ENCODE measurements at regions not wholly inside any gene's neighbourhood (a gene's known extent, or its start where the extent isn't known, plus 50 kb on each side); places are given as distances from the start of the nearest gene placed in this dataset.

DNA sequence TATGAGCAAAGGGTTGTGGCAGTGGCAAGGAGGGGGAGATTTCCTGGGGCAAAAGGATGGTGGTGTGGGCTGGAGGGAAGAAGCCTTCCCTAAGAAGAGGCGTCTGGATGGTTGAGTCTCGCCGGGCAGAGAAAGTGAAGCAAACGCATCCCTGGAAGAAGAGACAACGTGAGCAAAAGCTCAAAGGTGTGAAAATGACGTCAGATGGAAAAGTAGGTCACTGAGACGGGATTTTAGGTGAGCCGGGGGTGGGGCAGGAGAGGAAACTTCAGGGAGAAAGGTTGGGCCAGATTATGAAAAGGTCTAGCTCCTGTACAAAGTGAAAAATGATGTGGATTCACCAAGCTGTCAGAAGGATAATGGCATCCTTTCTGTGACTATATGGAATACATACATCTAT is 95.3 kb upstream of the KCNE2 start:
- H3K9me3 ChIP-seq (ENCODE audit: control insufficient read depth, insufficient read depth, low read depth, low read length), result no peaks in the 10 kb centered on the region
- BruUV-seq (replicated peaks), result no TSS peak
- no peaks in the 10 kb centered on the region for H3K27me3 ChIP-seq (ENCODE audit: control insufficient read depth, insufficient read depth, low read length)
- no peak overlapping the region for H3K27ac ChIP-seq (ENCODE audit: low read length)
- no peak for ATAC-seq
- no peak overlapping the region for H3K4me3 ChIP-seq (ENCODE audit: low read depth in 2 of 2, low read length in 2 of 2)
- intact Hi-C loops (cut with micrococcal nuclease; ENCODE audit: unreplicated experiment), result no loop called here
- CTCF ChIA-PET, result no interaction called here
- DNase-seq (ENCODE audit: low read depth, low spot score), result no peak
- POLR2A ChIA-PET, result interaction anchor here (0.6 kb wide), 1 partner anchor 50 kb away, joined by 4 read pairs; no protein-coding TSS in a partner anchor
- in situ Hi-C loops (cut with HindIII; ENCODE audit: low pct_unique_long_range_greater_than_20kb, low sequenced_read_pairs), result no loop called here
- H3K4me1 ChIP-seq (ENCODE audit: control insufficient read depth, insufficient read depth, low read length), result no peaks in the 10 kb centered on the region
- no peaks in the 10 kb centered on the region for H3K36me3 ChIP-seq (ENCODE audit: control insufficient read depth, insufficient read depth, low read length)
- TF ChIP-seq, protein P1, sequence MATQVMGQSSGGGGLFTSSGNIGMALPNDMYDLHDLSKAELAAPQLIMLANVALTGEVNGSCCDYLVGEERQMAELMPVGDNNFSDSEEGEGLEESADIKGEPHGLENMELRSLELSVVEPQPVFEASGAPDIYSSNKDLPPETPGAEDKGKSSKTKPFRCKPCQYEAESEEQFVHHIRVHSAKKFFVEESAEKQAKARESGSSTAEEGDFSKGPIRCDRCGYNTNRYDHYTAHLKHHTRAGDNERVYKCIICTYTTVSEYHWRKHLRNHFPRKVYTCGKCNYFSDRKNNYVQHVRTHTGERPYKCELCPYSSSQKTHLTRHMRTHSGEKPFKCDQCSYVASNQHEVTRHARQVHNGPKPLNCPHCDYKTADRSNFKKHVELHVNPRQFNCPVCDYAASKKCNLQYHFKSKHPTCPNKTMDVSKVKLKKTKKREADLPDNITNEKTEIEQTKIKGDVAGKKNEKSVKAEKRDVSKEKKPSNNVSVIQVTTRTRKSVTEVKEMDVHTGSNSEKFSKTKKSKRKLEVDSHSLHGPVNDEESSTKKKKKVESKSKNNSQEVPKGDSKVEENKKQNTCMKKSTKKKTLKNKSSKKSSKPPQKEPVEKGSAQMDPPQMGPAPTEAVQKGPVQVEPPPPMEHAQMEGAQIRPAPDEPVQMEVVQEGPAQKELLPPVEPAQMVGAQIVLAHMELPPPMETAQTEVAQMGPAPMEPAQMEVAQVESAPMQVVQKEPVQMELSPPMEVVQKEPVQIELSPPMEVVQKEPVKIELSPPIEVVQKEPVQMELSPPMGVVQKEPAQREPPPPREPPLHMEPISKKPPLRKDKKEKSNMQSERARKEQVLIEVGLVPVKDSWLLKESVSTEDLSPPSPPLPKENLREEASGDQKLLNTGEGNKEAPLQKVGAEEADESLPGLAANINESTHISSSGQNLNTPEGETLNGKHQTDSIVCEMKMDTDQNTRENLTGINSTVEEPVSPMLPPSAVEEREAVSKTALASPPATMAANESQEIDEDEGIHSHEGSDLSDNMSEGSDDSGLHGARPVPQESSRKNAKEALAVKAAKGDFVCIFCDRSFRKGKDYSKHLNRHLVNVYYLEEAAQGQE (IDR thresholded peaks at IDR 0.05; ENCODE audit: insufficient read depth in 1 of 2, low read depth in 2 of 2, low read length in 1 of 2), result no peak
- TF ChIP-seq SIN3A (IDR thresholded peaks at IDR 0.05; ENCODE audit: borderline replicate concordance, insufficient read depth, low read depth, low read length) (no peak), POLR2AphosphoS5 (IDR thresholded peaks at IDR 0.05; ENCODE audit: low read depth, low read length) (no peak), TCF7L2 (IDR thresholded peaks at IDR 0.05; ENCODE audit: low read depth, low read length) (no peak)
- TF ChIP-seq, protein P2, sequence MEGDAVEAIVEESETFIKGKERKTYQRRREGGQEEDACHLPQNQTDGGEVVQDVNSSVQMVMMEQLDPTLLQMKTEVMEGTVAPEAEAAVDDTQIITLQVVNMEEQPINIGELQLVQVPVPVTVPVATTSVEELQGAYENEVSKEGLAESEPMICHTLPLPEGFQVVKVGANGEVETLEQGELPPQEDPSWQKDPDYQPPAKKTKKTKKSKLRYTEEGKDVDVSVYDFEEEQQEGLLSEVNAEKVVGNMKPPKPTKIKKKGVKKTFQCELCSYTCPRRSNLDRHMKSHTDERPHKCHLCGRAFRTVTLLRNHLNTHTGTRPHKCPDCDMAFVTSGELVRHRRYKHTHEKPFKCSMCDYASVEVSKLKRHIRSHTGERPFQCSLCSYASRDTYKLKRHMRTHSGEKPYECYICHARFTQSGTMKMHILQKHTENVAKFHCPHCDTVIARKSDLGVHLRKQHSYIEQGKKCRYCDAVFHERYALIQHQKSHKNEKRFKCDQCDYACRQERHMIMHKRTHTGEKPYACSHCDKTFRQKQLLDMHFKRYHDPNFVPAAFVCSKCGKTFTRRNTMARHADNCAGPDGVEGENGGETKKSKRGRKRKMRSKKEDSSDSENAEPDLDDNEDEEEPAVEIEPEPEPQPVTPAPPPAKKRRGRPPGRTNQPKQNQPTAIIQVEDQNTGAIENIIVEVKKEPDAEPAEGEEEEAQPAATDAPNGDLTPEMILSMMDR (IDR thresholded peaks at IDR 0.05), result no peak

DNA sequence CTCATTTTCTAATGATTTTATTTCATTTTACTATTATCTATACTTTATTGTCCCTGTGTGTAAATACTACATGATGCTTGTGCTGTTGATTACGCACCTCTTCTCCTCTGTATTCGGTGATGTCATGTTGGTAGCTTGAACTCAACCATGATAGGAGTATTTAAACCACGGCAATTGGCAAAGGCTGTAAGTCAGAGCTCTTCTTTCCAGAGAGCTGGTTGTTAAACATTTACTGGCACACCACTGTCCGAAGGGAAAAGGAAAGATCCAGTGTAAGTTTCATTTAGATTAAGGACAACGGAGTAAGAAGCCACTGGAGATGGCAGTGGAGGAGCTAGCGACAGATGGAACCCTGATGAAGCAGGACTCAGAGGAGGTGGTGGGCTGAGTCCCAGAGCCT is 93.4 kb upstream of the KCNE2 start:
- TF ChIP-seq, protein P1 (IDR thresholded peaks at IDR 0.05; ENCODE audit: insufficient read depth in 1 of 2, low read depth in 2 of 2, low read length in 1 of 2), result no peak
- TF ChIP-seq, protein P2 (IDR thresholded peaks at IDR 0.05), result no peak
- no peak for TF ChIP-seq TCF7L2 (IDR thresholded peaks at IDR 0.05; ENCODE audit: low read depth, low read length)
- no peak for TF ChIP-seq SIN3A (IDR thresholded peaks at IDR 0.05; ENCODE audit: borderline replicate concordance, insufficient read depth, low read depth, low read length)
- TF ChIP-seq POLR2AphosphoS5 (IDR thresholded peaks at IDR 0.05; ENCODE audit: low read depth, low read length), result no peak
- in situ Hi-C loops (cut with HindIII; ENCODE audit: low pct_unique_long_range_greater_than_20kb, low sequenced_read_pairs), result no loop called here
- no peak for DNase-seq (ENCODE audit: low read depth, low spot score)
- Histone ChIP-seq H3K9me3 (ENCODE audit: control insufficient read depth, insufficient read depth, low read depth, low read length) (no peaks in the 10 kb centered on the region), H3K27me3 (ENCODE audit: control insufficient read depth, insufficient read depth, low read length) (no peaks in the 10 kb centered on the region), H3K27ac (ENCODE audit: low read length) (no peak overlapping the region), H3K4me1 (ENCODE audit: control insufficient read depth, insufficient read depth, low read length) (no peaks in the 10 kb centered on the region), H3K36me3 (ENCODE audit: control insufficient read depth, insufficient read depth, low read length) (no peaks in the 10 kb centered on the region), H3K4me3 (ENCODE audit: low read depth in 2 of 2, low read length in 2 of 2) (no peak overlapping the region)
- CTCF ChIA-PET, result no interaction called here
- ATAC-seq, result no peak
- POLR2A ChIA-PET, result no interaction called here
- intact Hi-C loops (cut with micrococcal nuclease; ENCODE audit: unreplicated experiment), result no loop called here
- no TSS peak for BruUV-seq (replicated peaks)

Measured in Panc1 (cell line).